ENCODE measurements at regions not wholly inside any gene's neighbourhood (a gene's known extent, or its start where the extent isn't known, plus 50 kb on each side); places are given as distances from the start of the nearest gene placed in this dataset.

GRCh38 chr3:161939918-161940620, 443.5 kb downstream of the OTOL1 start:
- TF ChIP-seq EGR1 (IDR thresholded peaks at IDR 0.05; ENCODE audit: low read depth) (no peak), REST (IDR thresholded peaks at IDR 0.05; ENCODE audit: low read depth) (no peak), POLR2AphosphoS5 (IDR thresholded peaks at IDR 0.05; ENCODE audit: low read depth, low read length) (no peak), CTCF (IDR thresholded peaks at IDR 0.05 in 2 of 3, conservative IDR thresholded peaks at IDR 0.05 in 1 of 3; ENCODE audit: borderline replicate concordance in 1 of 3, insufficient read depth in 1 of 3, low read depth in 2 of 3, low read length in 2 of 3) (no peak), POLR2A (IDR thresholded peaks at IDR 0.05; ENCODE audit: borderline replicate concordance, extremely low read depth, insufficient read depth, insufficient read length) (no peak), FOSL1 (IDR thresholded peaks at IDR 0.05; ENCODE audit: low read depth) (no peak), RAD21 (IDR thresholded peaks at IDR 0.05; ENCODE audit: low read depth) (no peak), CBX3 (IDR thresholded peaks at IDR 0.05; ENCODE audit: low read depth) (no peak), EZH2 (IDR thresholded peaks at IDR 0.05) (no peak), CEBPB (IDR thresholded peaks at IDR 0.05; ENCODE audit: low read depth) (no peak), SP1 (IDR thresholded peaks at IDR 0.05; ENCODE audit: low read depth) (no peak)

Data from HCT116 (cell line).